ENCODE measurements at regions not wholly inside any gene's neighbourhood (a gene's known extent, or its start where the extent isn't known, plus 50 kb on each side); places are given as distances from the start of the nearest gene placed in this dataset.

GRCh38 chr18:33833842-33834241 lies 255.8 kb downstream of the ASXL3 start:
- TF ChIP-seq CTCF (IDR thresholded peaks at IDR 0.05), result no peak
- no peak for TF ChIP-seq POLR2A (IDR thresholded peaks at IDR 0.05)
- TF ChIP-seq EP300 (IDR thresholded peaks at IDR 0.05), result no peak

Data from gastroesophageal sphincter (tissue), 3 donors.